WTC11 (cell line): ENCODE measurements at regions not wholly inside any gene's neighbourhood (a gene's known extent, or its start where the extent isn't known, plus 50 kb on each side); places are given as distances from the start of the nearest gene placed in this dataset.
"Not testable (repeated sequence)": the region's sequence is repeated elsewhere in the genome, so short reads cannot be mapped to it uniquely, and the experiment has no call there.

Experiments used
- ATAC-seq: fragments of 200-7000 bp; cut with Tn5 transposase; 2 replicates; pipeline ENCODE4 v1.10.0; 2021; ENCODE audit warnings: mild to moderate bottlenecking, moderate library complexity
- CTCF ChIA-PET: fragments of 300-600 bp; sonication (Branson Sonifier 250); formaldehyde crosslinking; loops from one replicate; lab custom pipeline; 2021; ENCODE audit warnings: antibody characterized with exemption; lab: Charles Lee
- POLR2A ChIA-PET: fragments of 350-600 bp; sonication (Branson Sonifier 250); formaldehyde crosslinking; loops from one replicate; lab custom pipeline; 2021; ENCODE audit warnings: antibody characterized with exemption; lab: Charles Lee
- DNase-seq: peaks from one replicate; pipeline ENCODE4 v3.0.0; 2021; ENCODE audit warnings: low spot score
- H3K27ac Mint-ChIP-seq: 2 replicates; pipeline ENCODE4 v1.8.0; 2021; ENCODE audit warnings: mixed read lengths
- H3K27me3 Mint-ChIP-seq: 2 replicates; pipeline ENCODE4 v1.8.0; 2021; ENCODE audit warnings: low read depth, mild to moderate bottlenecking, moderate library complexity, mixed read lengths
- H3K36me3 Mint-ChIP-seq: 2 replicates; pipeline ENCODE4 v1.8.0; 2021; ENCODE audit warnings: mixed read lengths
- H3K4me1 Mint-ChIP-seq: 2 replicates; pipeline ENCODE4 v1.8.0; 2022; ENCODE audit warnings: mixed read lengths
- H3K4me3 Mint-ChIP-seq: 2 replicates; pipeline ENCODE4 v1.8.0; 2021; ENCODE audit warnings: mild to moderate bottlenecking, moderate library complexity, mixed read lengths
- H3K9me3 Mint-ChIP-seq: 2 replicates; pipeline ENCODE4 v1.8.0; 2021; ENCODE audit warnings: mixed read lengths
- AFF4 ChIP-seq: sonication (generic); formaldehyde crosslinking; IDR thresholded peaks from 2 replicates; pipeline ENCODE4 v1.8.1; 2023; ENCODE audit warnings: mild to moderate bottlenecking, missing genetic modification reagents, borderline replicate concordance
- ATF2 ChIP-seq: sonication (generic); formaldehyde crosslinking; IDR thresholded peaks from 2 replicates; pipeline ENCODE4 v1.8.1; 2022; ENCODE audit warnings: low read depth, missing genetic modification reagents, borderline replicate concordance
- E2F4 ChIP-seq: sonication (generic); formaldehyde crosslinking; IDR thresholded peaks from 2 replicates; pipeline ENCODE4 v1.8.1; 2022; ENCODE audit warnings: low read depth, mild to moderate bottlenecking, moderate library complexity, missing genetic modification reagents, borderline replicate concordance
- ESRRA ChIP-seq: sonication (generic); formaldehyde crosslinking; IDR thresholded peaks from 2 replicates; pipeline ENCODE4 v1.8.1; 2022; ENCODE audit warnings: mild to moderate bottlenecking, missing genetic modification reagents, borderline replicate concordance
- IRF2 ChIP-seq: sonication (generic); formaldehyde crosslinking; IDR thresholded peaks from 2 replicates; pipeline ENCODE4 v1.8.0; 2022; ENCODE audit warnings: low read depth, missing genetic modification reagents, borderline replicate concordance
- MAX ChIP-seq: sonication (generic); formaldehyde crosslinking; IDR thresholded peaks from 2 replicates; pipeline ENCODE4 v1.8.0; 2022; ENCODE audit warnings: mild to moderate bottlenecking, missing genetic modification reagents
- MYBL2 ChIP-seq: sonication (generic); formaldehyde crosslinking; IDR thresholded peaks from 2 replicates; pipeline ENCODE4 v1.8.1; 2023; ENCODE audit warnings: mild to moderate bottlenecking, moderate library complexity, missing genetic modification reagents
- NFATC4 ChIP-seq: fragments of 250-450 bp; sonication (Bioruptor Pico); IDR thresholded peaks from 2 replicates; pipeline ENCODE4 v1.9.0; 2021; ENCODE audit warnings: mild to moderate bottlenecking
- NR2C2 ChIP-seq: sonication (generic); formaldehyde crosslinking; IDR thresholded peaks from 2 replicates; pipeline ENCODE4 v1.8.0; 2022; ENCODE audit warnings: mild to moderate bottlenecking, missing genetic modification reagents
- OVOL2 ChIP-seq: fragments of 250-450 bp; sonication (Bioruptor Pico); IDR thresholded peaks from 2 replicates; pipeline ENCODE4 v1.9.0; 2021; ENCODE audit warnings: mild to moderate bottlenecking, borderline replicate concordance
- PREB ChIP-seq: sonication (generic); formaldehyde crosslinking; IDR thresholded peaks from 2 replicates; pipeline ENCODE4 v1.8.1; 2022; ENCODE audit warnings: mild to moderate bottlenecking, missing genetic modification reagents, moderate library complexity, borderline replicate concordance
- SMAD3 ChIP-seq: sonication (generic); formaldehyde crosslinking; IDR thresholded peaks from 2 replicates; pipeline ENCODE4 v1.8.0; 2022; ENCODE audit warnings: missing genetic modification reagents, mild to moderate bottlenecking, borderline replicate concordance
- USF2 ChIP-seq: sonication (generic); formaldehyde crosslinking; IDR thresholded peaks from 2 replicates; pipeline ENCODE4 v1.8.1; 2023; ENCODE audit warnings: mild to moderate bottlenecking, missing genetic modification reagents, moderate library complexity
- ZNF138 ChIP-seq: sonication (generic); formaldehyde crosslinking; conservative IDR thresholded peaks from 2 replicates; pipeline ENCODE4 v1.8.1; 2022; ENCODE audit warnings: mild to moderate bottlenecking, moderate library complexity, missing genetic modification reagents
- ZNF219 ChIP-seq: sonication (generic); formaldehyde crosslinking; IDR thresholded peaks from 2 replicates; pipeline ENCODE4 v1.8.0; 2023; ENCODE audit warnings: missing genetic modification reagents, mild to moderate bottlenecking, borderline replicate concordance
- ZNF263 ChIP-seq: sonication (generic); formaldehyde crosslinking; IDR thresholded peaks from 2 replicates; pipeline ENCODE4 v1.8.1; 2022; ENCODE audit warnings: low read depth, mild to moderate bottlenecking, moderate library complexity, missing genetic modification reagents
- ZNF425 ChIP-seq: fragments of 250-450 bp; sonication (Bioruptor Pico); conservative IDR thresholded peaks from 2 replicates; pipeline ENCODE4 v1.9.0; 2021; ENCODE audit warnings: mild to moderate bottlenecking
- ZSCAN18 ChIP-seq: fragments of 250-450 bp; sonication (Bioruptor Pico); IDR thresholded peaks from 2 replicates; pipeline ENCODE4 v2.1.2; 2022; ENCODE audit warnings: mild to moderate bottlenecking, moderate library complexity

- TF ChIP-seq AFF4, result no peak
- TF ChIP-seq USF2 (CRISPR knock-in tag), result no peak
- no peak for TF ChIP-seq IRF2 (CRISPR knock-in tag)
- TF ChIP-seq OVOL2 (CRISPR knock-in tag), result no peak
- no peak for TF ChIP-seq NR2C2 (CRISPR knock-in tag)
- TF ChIP-seq ZSCAN18 (CRISPR knock-in tag), result no peak
Measured at GRCh38 chr16:64074706-64075105, 1047.2 kb downstream of the CDH11 start (continued).

GRCh38 chr16:64072131-64072730 is 1049.6 kb downstream of the CDH11 start:
- H3K4me3 Mint-ChIP-seq, CTCF ChIA-PET, H3K27me3 Mint-ChIP-seq, H3K4me1 Mint-ChIP-seq, DNase-seq, POLR2A ChIA-PET, H3K36me3 Mint-ChIP-seq, ATAC-seq, H3K27ac Mint-ChIP-seq: not testable (repeated sequence)
- peaks cover 27% of the 10 kb centered on the region for H3K9me3 Mint-ChIP-seq

GRCh38 chr16:64065523-64065922 is 1056.3 kb downstream of the CDH11 start:
- Mint-ChIP-seq H3K4me3 (no peak overlapping the region), H3K9me3 (peaks cover 15% of the 10 kb centered on the region), H3K27ac (no peak overlapping the region), H3K36me3 (no peaks in the 10 kb centered on the region), H3K27me3 (no peaks in the 10 kb centered on the region), H3K4me1 (no peaks in the 10 kb centered on the region)
- DNase-seq (no peak), ATAC-seq (no peak)
- POLR2A ChIA-PET, result no interaction called here
- CTCF ChIA-PET, result no interaction called here
- TF ChIP-seq ZNF219, result no peak
- no peak for TF ChIP-seq PREB
- TF ChIP-seq ATF2, result no peak
- TF ChIP-seq MAX (CRISPR knock-in tag), result no peak
- TF ChIP-seq ZNF263, result no peak
- TF ChIP-seq ZNF425, result no peak
- TF ChIP-seq MYBL2, result no peak
- TF ChIP-seq NR2C2 (CRISPR knock-in tag), result no peak
- no peak for TF ChIP-seq SMAD3 (CRISPR knock-in tag)
- no peak for TF ChIP-seq ZNF138 (CRISPR knock-in tag)
- no peak for TF ChIP-seq NFATC4 (CRISPR knock-in tag)
- no peak for TF ChIP-seq E2F4 (CRISPR knock-in tag)
- no peak for TF ChIP-seq ESRRA
- TF ChIP-seq USF2 (CRISPR knock-in tag), result no peak
